ENCODE measurements at regions not wholly inside any gene's neighbourhood (a gene's known extent, or its start where the extent isn't known, plus 50 kb on each side); places are given as distances from the start of the nearest gene placed in this dataset.

DNA sequence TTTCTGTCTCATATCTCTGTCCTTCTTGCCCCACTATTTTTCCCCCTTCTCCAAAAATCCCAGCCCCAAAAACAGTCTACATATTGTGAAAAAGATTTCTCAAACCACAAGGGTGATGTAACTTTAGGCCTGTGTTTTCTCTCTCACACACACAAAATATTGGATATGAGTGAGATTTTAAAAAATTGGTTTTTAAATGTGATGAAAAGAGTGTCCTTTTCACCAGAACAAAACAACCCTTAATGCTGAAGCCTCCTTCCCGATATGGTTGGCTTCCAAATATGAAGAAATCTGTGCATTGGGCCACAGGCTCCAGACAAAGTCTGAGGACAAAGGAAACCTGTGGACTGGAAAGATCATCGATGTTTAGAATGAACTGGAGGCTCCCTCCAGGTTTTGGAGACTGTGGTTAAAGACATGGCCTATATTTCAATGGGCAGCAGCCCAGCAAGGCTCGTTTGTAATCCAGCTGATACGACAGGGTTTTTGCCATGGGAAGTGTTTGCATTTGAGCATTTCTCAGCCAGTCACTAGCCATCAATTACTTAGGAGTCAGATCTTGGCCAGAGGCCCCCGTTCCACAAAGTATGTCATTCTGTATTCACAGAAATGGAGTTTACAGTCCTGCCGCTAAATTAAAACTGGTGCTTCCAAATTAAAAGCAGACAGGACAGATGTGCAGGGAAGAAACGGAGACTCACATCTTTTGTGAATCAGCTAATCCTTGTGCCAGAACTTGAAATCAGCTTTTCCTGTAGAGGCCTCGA lies 546.3 kb downstream of the EBF1 start:
- H3K9me3 ChIP-seq (ENCODE audit: control insufficient read depth in 4 of 4, insufficient read depth in 3 of 4, low read length in 3 of 4), result peaks cover 0 to 5% (median 0%) of the 10 kb centered on the region in 4 donors
- no peaks in the 10 kb centered on the region for H3K36me3 ChIP-seq (ENCODE audit: control insufficient read depth in 4 of 4, insufficient read depth in 4 of 4, low read length in 4 of 4)
- 73 to 76% methylated on average over 8 of the region's 8 CpGs for WGBS, 2 donors
- no peak for TF ChIP-seq CTCF (IDR thresholded peaks at IDR 0.05; ENCODE audit: control extremely low read depth, extremely low read depth)
- H3K4me1 ChIP-seq (ENCODE audit: control insufficient read depth in 5 of 5, insufficient read depth in 5 of 5, low read length in 5 of 5), result peaks cover 0 to 3% (median 0%) of the 10 kb centered on the region in 5 donors
- ATAC-seq (ENCODE audit: insufficient read depth, low FRiP score), result no peak
- no peak overlapping the region for H3K9ac ChIP-seq (ENCODE audit: insufficient read depth in 1 of 2, low read length in 2 of 2)
- H3K4me3 ChIP-seq, result no peak overlapping the region
- no peak overlapping the region for H3K27ac ChIP-seq (ENCODE audit: low read depth in 1 of 2, low read length in 1 of 2)
- no peaks in the 10 kb centered on the region for H3K27me3 ChIP-seq (ENCODE audit: control insufficient read depth in 3 of 3, insufficient read depth in 3 of 3, low read length in 2 of 3)
- DNase-seq, result peak; percentile 12 to 59 (median 17)

GRCh38 chr5:158552241-158552640 lies 547.5 kb downstream of the EBF1 start:
- ATAC-seq (ENCODE audit: insufficient read depth, low FRiP score) (no peak), DNase-seq (no peak)
- H3K36me3 ChIP-seq (ENCODE audit: control insufficient read depth in 4 of 4, insufficient read depth in 4 of 4, low read length in 4 of 4), result no peaks in the 10 kb centered on the region
- no peak overlapping the region for H3K9ac ChIP-seq (ENCODE audit: insufficient read depth in 1 of 2, low read length in 2 of 2)
- H3K4me3 ChIP-seq, result no peak overlapping the region
- peaks cover 0 to 3% (median 0%) of the 10 kb centered on the region in 5 donors for H3K4me1 ChIP-seq (ENCODE audit: control insufficient read depth in 5 of 5, insufficient read depth in 5 of 5, low read length in 5 of 5)
- H3K27ac ChIP-seq (ENCODE audit: low read depth in 1 of 2, low read length in 1 of 2), result peak overlapping the region in 1 of 2 donors; percentile 21
- no peaks in the 10 kb centered on the region for H3K27me3 ChIP-seq (ENCODE audit: control insufficient read depth in 3 of 3, insufficient read depth in 3 of 3, low read length in 2 of 3)
- WGBS, 2 donors, result 58 to 75% methylated on average over 4 of the region's 4 CpGs
- TF ChIP-seq CTCF (IDR thresholded peaks at IDR 0.05; ENCODE audit: control extremely low read depth, extremely low read depth), result no peak
- H3K9me3 ChIP-seq (ENCODE audit: control insufficient read depth in 4 of 4, insufficient read depth in 3 of 4, low read length in 3 of 4), result peaks cover 0 to 5% (median 0%) of the 10 kb centered on the region in 4 donors

GRCh38 chr5:158549311-158549710 lies 550.4 kb downstream of the EBF1 start:
- Histone ChIP-seq H3K4me1 (ENCODE audit: control insufficient read depth in 5 of 5, insufficient read depth in 5 of 5, low read length in 5 of 5) (peaks cover 0 to 3% (median 0%) of the 10 kb centered on the region in 5 donors), H3K36me3 (ENCODE audit: control insufficient read depth in 4 of 4, insufficient read depth in 4 of 4, low read length in 4 of 4) (no peaks in the 10 kb centered on the region), H3K9me3 (ENCODE audit: control insufficient read depth in 4 of 4, insufficient read depth in 3 of 4, low read length in 3 of 4) (peaks cover 0 to 5% (median 0%) of the 10 kb centered on the region in 4 donors), H3K9ac (ENCODE audit: insufficient read depth in 1 of 2, low read length in 2 of 2) (no peak overlapping the region), H3K27ac (ENCODE audit: low read depth in 1 of 2, low read length in 1 of 2) (no peak overlapping the region), H3K4me3 (no peak overlapping the region), H3K27me3 (ENCODE audit: control insufficient read depth in 3 of 3, insufficient read depth in 3 of 3, low read length in 2 of 3) (no peaks in the 10 kb centered on the region)
- no peak for ATAC-seq (ENCODE audit: insufficient read depth, low FRiP score)
- no peak for DNase-seq
- 91 to 92% methylated on average over 4 of the region's 4 CpGs for WGBS, 2 donors
- no peak for TF ChIP-seq CTCF (IDR thresholded peaks at IDR 0.05; ENCODE audit: control extremely low read depth, extremely low read depth)

All from lung (tissue), 11 donors.